Stimulated activated CD8-positive, alpha-beta memory T cell treated with anti-CD3 and anti-CD28 coated beads, Interleukin-7, amount 100 ng/mL, for 1 hour (primary cell): ENCODE measurements at regions not wholly inside any gene's neighbourhood (a gene's known extent, or its start where the extent isn't known, plus 50 kb on each side); places are given as distances from the start of the nearest gene placed in this dataset.

Source experiments
- DNase-seq, 2 donors: peaks; one replicate each; pipeline ENCODE4 v3.0.0-alpha.2; 2020; ENCODE audit warnings: low read depth in 2 of 2

- no peak for DNase-seq
Measured at GRCh38 chr11:70739811-70740487, 341.6 kb downstream of the CTTN start.

GRCh38 chr11:70740488-70740851, 342.1 kb downstream of the CTTN start:
- DNase-seq = no peak

DNA sequence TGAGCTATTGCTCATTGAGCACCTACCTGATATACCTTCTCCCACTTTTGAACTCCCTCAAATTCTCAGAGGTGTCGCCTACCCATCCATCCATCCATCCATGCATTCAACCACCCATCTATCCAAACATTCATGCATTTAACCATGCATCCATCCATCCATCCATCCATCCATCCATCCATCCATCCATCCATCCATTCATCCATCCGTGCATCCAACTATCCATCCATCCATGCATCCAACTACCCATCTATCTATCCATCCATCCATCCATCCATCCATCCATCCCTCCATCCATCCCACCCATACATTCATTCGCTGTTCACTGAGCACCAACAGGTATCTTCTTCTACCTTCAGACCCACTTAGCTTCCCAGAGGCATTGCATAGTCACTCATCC, 342.8 kb downstream of the CTTN start:
- DNase-seq = no peak

- no peak for DNase-seq
Measured at GRCh38 chr11:70742553-70743291, 344.4 kb downstream of the CTTN start.

GRCh38 chr11:70743329-70743728, 345.0 kb downstream of the CTTN start:
- DNase-seq = no peak

GRCh38 chr11:70743941-70744351, 345.6 kb downstream of the CTTN start:
- no peak for DNase-seq

DNA sequence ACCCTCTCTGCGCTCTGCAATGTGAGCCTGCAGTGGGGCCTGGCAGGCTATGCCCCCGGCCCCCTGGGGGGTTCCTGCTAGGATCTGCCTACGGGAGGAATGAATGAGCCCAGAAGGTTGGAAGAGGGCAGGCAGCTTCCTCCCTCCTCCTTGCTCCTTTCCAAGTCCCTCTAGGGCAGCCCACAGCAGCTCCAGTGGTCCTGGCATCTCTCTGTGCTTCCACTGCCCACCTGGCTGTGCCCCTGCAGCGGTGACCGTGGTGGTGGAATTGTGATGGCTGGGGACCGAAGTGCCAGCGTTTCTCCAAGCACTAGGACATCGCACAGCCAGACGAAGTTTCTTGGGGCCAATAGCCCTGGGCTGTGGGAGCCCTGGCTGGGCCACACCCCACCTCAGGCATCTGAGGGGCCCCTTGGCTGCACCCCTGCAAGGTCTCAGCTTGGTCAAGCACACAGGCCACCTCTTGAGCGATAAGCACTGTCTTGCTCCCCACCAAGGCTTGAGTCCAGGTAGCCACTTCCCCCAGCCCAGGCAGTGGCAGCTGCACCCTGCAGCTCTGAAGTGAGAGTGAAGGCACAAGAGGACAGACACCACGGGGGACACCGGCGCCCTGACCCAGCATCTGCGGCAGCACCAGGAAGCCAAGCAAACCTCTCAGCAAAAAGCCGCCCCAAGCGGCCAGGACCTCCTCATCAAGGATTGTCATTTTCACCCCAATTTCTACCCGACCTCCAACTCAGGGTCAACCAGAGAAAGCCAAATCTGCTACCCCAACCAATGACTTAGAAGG, 346.3 kb downstream of the CTTN start:
- DNase-seq = no peak

DNA sequence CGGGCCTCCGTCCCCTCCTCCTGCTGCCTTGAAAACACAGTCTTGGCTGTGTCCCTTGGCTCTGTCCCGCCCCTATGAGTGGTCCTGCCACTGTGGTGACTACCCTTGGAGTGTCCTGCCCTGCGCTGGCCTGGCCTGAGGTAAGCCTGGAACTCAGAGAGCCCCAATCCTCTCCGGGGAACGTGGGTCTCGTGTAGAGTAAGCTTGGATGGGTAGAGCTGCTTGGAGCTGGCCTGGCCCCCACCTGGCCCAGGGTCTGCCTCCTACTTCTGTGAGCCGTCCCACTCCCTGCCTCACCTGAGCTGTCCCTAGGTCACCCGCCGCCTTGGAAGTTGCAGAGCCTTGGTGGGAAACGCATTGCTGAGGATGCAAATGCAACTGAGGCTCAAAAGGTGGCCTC, 347.1 kb downstream of the CTTN start:
- DNase-seq = no peak

DNA sequence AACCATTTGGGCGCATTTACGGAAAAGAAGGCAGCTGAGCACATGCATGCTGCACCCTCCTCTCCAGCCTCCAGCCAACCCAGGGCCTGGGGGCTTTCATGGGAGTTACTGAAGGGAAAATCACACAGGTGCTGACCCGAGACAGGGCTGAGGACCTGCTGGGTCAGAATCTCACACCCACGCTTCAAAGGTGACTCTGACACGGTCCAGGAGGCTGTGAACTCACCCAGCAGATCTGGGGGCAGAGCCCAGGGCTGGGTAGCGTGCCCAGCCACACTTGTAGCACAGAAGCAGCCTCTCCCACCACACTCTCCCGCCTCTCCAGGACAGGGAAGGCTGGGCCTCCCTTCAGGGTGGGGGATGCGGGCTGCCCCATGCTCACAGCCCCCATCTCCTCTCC, 347.6 kb downstream of the CTTN start:
- DNase-seq = no peak

- DNase-seq = no peak
Measured at GRCh38 chr11:70746351-70746750, 348.0 kb downstream of the CTTN start.

GRCh38 chr11:70747285-70747684, 349.0 kb downstream of the CTTN start:
- no peak for DNase-seq

- DNase-seq = no peak
Measured at GRCh38 chr11:70747921-70748320, 349.6 kb downstream of the CTTN start.

- DNase-seq = no peak
Measured at GRCh38 chr11:70751142-70751734, 352.9 kb downstream of the CTTN start.

GRCh38 chr11:70755410-70756158, 357.3 kb downstream of the CTTN start:
- DNase-seq = peak in 1 of 2 donors; percentile 16

DNA sequence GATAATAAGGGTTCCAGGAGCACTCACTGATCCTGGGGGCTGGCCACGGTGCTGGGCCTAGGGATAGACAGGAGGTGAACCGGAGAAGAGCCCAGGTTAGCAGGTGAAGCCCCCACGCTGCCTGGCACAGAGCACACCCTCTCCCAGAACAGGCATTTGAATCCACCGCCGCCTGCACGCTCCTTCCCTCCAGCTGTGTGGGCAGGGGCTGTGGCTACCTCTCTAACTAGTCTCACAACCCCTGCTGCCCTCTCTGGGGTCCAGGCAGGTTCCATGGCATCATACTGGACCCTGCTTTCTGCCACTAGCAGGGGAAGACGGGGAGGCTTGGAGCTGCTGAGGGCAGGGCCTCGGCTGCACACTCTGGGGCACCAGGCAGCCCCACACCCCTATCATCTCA, 358.0 kb downstream of the CTTN start:
- DNase-seq = no peak

DNA sequence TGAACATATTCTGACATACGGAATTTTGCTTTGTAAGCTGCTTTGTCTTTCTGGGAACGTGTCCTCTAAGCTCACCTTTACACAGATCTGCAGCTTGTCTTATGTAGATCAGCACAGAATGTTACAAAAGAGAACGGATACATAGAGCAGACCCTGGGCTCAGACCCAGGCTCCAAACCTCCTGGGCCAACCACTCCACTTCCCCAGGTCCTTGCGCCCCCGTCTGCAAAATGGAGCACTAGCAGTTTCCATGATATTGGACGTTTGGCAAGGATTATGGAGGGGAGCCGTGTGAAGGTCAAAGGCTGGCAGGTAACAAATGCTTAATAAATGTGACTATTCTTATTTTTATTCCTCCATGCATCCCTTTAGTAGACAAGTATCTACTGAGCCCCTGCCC, 358.4 kb downstream of the CTTN start:
- no peak for DNase-seq

- no peak for DNase-seq
Measured at GRCh38 chr11:70757241-70757640, 358.9 kb downstream of the CTTN start.

GRCh38 chr11:70758206-70758605, 359.9 kb downstream of the CTTN start:
- DNase-seq = no peak

DNA sequence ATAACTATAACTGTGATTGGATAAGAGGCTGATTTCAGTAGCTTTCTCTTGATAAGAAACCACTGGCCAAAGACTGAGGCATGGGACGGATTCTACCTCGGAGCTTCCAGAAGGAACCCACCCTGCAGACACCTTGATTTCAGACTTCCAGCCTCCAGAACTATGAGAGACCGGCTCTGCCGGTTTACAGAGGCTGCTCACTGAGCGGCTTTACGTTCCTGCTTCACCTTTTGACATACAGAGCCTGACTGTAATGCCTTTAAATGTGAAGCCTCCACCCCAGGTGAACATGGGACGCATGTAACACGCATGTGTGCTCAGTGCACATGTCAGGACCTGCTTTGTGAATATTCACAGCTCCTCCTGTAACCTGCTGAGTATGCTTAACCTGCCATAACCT, 361.5 kb downstream of the CTTN start:
- no peak for DNase-seq

GRCh38 chr11:70760416-70761020, 362.2 kb downstream of the CTTN start:
- no peak for DNase-seq
